Ectodermal cell (in vitro differentiated cells): ENCODE measurements at regions not wholly inside any gene's neighbourhood (a gene's known extent, or its start where the extent isn't known, plus 50 kb on each side); places are given as distances from the start of the nearest gene placed in this dataset.

ENCODE experiments used
- H3K27ac ChIP-seq: 2 replicates; pipeline ENCODE4 v1.7.0; 2013; ENCODE audit warnings: mild to moderate bottlenecking, low read depth, low read length; ENCODE audit not compliant: insufficient read depth, poor library complexity, severe bottlenecking
- H3K27me3 ChIP-seq: 2 replicates; pipeline ENCODE4 v1.7.0; 2013; ENCODE audit warnings: mild to moderate bottlenecking, low read length; ENCODE audit not compliant: insufficient read depth, control insufficient read depth, poor library complexity, severe bottlenecking
- H3K36me3 ChIP-seq: one replicate; pipeline ENCODE4 v1.7.0; 2013; ENCODE audit warnings: low read length; ENCODE audit not compliant: control insufficient read depth, insufficient read depth
- H3K4me1 ChIP-seq: one replicate; pipeline ENCODE4 v1.7.0; 2013; ENCODE audit warnings: low read length; ENCODE audit not compliant: control insufficient read depth, insufficient read depth
- H3K4me3 ChIP-seq: 2 replicates; pipeline ENCODE4 v1.7.0; 2013; ENCODE audit warnings: low read depth, low read length, control low read depth; ENCODE audit not compliant: insufficient read depth
- H3K9me3 ChIP-seq: 2 replicates; pipeline ENCODE4 v1.7.0; 2013; ENCODE audit warnings: mild to moderate bottlenecking, low read length, moderate library complexity; ENCODE audit not compliant: control insufficient read depth
- WGBS, 2 experiments: methylation state at CpG; one replicate each; pipeline ENCODE4 v1.1.7; 2013; ENCODE audit warnings: missing lambda C conversion rate in 2 of 2; 5-methylcytosine and 5-hydroxymethylcytosine counted together

DNA sequence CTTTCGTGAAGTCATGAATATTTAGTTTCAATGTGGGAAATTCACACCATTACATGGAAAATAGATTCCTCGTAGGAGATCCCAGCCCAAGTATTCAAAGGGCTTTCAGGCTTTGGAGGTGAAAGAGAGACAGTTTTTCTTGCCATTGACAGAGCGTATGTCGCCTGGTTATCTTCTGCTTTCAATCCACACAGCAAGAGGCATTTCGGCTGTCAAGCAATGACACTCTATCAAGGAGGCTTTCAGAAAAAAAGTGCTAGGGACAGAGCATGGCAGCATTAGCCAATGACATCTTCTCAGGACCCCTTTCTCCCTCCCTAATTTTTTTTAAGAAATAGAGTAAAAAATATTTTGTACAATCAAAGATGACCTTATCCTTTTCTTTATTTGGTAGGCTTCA, 492.8 kb downstream of the TMEM182 start:
- peaks cover 11% of the 10 kb centered on the region for H3K4me1 ChIP-seq
- 53 to 74% methylated on average over 4 to 5 of the region's 5 CpGs for WGBS, 2 experiments
- no peaks in the 10 kb centered on the region for H3K9me3 ChIP-seq
- no peaks in the 10 kb centered on the region for H3K27me3 ChIP-seq
- H3K4me3 ChIP-seq, result no peak overlapping the region
- H3K36me3 ChIP-seq, result no peaks in the 10 kb centered on the region
- H3K27ac ChIP-seq, result no peak overlapping the region

DNA sequence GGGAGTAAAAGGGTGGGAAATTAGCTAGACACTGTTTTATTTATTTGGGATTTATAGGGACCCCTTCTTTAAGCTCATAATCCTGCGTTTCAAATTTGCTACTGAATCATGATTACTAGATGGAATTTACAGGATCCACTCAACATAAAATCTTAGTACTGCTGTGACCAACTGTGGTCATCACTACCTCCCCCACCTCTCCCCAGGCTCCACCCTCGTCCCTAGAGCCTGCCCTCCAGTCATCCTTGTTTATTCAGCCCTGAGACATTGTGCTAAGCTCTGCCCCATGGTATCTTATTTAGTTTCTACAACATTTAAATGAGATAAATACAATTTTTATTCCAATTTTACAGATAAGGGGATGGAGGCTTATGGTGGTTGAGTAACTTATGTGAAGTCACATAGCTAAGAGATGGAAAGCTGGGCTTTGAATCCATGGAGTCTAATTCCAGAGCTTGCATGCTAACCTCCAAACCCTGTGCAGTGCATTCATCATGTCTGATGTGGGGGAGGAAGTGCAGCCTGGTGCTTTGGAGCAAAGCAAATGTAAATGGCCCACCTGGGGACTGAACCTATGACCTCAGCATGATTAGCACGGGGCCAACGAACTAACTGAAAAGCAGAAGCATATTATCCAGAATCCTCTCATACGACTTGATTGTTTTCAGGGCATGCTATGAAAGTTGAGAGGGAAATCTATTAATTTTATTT, 502.4 kb downstream of the TMEM182 start:
- Histone ChIP-seq H3K27me3 (no peaks in the 10 kb centered on the region), H3K9me3 (no peaks in the 10 kb centered on the region), H3K27ac (no peak overlapping the region), H3K4me1 (no peaks in the 10 kb centered on the region), H3K4me3 (no peak overlapping the region), H3K36me3 (no peaks in the 10 kb centered on the region)
- 69 to 71% methylated on average over 4 to 5 of the region's 5 CpGs for WGBS, 2 experiments

DNA sequence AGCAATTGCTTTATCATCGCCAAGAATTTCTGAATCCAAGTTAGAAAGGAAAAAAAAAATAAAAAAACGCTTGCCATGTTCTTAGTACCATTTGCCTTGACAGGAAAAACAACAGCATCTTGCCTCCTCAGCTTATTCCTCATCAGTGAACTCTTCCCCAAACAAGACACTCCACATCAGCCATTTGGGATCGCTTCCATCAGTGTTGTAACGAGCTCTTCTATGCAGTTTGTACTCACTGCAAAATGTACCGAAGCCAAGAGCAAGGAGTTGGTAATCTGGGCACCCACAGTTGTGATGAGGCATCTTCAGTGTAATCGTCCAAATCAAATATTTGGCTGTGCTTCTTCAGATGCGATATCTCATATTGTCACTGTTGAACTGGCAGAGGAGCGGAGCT, 503.7 kb downstream of the TMEM182 start:
- 94 to 95% methylated on average over 8 of the region's 8 CpGs for WGBS, 2 experiments
- no peaks in the 10 kb centered on the region for H3K9me3 ChIP-seq
- no peaks in the 10 kb centered on the region for H3K4me1 ChIP-seq

GRCh38 chr2:103268841-103269498, 507.1 kb downstream of the TMEM182 start:
- Histone ChIP-seq H3K9me3 (peaks cover under 1% of the 10 kb centered on the region), H3K4me3 (no peak overlapping the region), H3K27ac (no peak overlapping the region), H3K36me3 (no peaks in the 10 kb centered on the region), H3K4me1 (no peaks in the 10 kb centered on the region), H3K27me3 (no peaks in the 10 kb centered on the region)
- 90 to 93% methylated on average over 5 to 7 of the region's 8 CpGs for WGBS, 2 experiments

More for the DNA sequence above, 503.7 kb downstream of the TMEM182 start:
- no peaks in the 10 kb centered on the region for H3K36me3 ChIP-seq
- H3K27me3 ChIP-seq, result no peaks in the 10 kb centered on the region
- H3K27ac ChIP-seq, result no peak overlapping the region
- H3K4me3 ChIP-seq, result no peak overlapping the region

- peaks cover 2% of the 10 kb centered on the region for H3K9me3 ChIP-seq
- no peaks in the 10 kb centered on the region for H3K4me1 ChIP-seq
- no CpG with 5 or more reads among the region's 2 CpGs for WGBS, 2 experiments
- no peak overlapping the region for H3K27ac ChIP-seq
- no peak overlapping the region for H3K4me3 ChIP-seq
- H3K36me3 ChIP-seq, result no peaks in the 10 kb centered on the region
- H3K27me3 ChIP-seq, result no peaks in the 10 kb centered on the region
Measured at GRCh38 chr2:103276869-103277268, 515.0 kb downstream of the TMEM182 start.

GRCh38 chr2:103284750-103285149, 522.9 kb downstream of the TMEM182 start:
- Histone ChIP-seq H3K9me3 (no peaks in the 10 kb centered on the region), H3K36me3 (no peaks in the 10 kb centered on the region), H3K27me3 (no peaks in the 10 kb centered on the region), H3K4me1 (peaks cover 21% of the 10 kb centered on the region), H3K4me3 (no peak overlapping the region), H3K27ac (no peak overlapping the region)
- WGBS, 2 experiments, result 82 to 89% methylated on average over 4 of the region's 4 CpGs

DNA sequence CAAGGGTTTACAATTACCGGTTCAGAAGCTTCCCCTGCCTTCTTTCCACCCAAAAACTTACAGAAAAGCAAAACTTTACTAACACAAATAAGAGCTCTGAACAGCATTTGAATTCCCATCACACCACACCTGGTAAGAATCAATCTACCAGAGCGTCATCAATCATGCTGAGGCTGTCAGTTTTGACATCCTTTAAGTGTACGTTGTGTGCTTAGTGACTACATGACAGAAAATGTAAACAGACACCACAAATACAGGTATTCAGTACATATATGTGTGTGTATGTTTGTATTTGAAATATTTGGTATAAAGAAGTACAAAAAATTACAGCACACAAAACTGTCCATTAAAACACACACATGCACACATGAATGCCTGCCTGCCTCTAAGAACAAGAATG, 523.5 kb downstream of the TMEM182 start:
- H3K9me3 ChIP-seq, result no peaks in the 10 kb centered on the region
- WGBS, 2 experiments, result 92 to 94% methylated on average over 2 to 3 of the region's 3 CpGs
- no peaks in the 10 kb centered on the region for H3K36me3 ChIP-seq
- H3K27ac ChIP-seq, result no peak overlapping the region
- no peak overlapping the region for H3K4me3 ChIP-seq
- H3K4me1 ChIP-seq, result peaks cover 21% of the 10 kb centered on the region
- H3K27me3 ChIP-seq, result no peaks in the 10 kb centered on the region

DNA sequence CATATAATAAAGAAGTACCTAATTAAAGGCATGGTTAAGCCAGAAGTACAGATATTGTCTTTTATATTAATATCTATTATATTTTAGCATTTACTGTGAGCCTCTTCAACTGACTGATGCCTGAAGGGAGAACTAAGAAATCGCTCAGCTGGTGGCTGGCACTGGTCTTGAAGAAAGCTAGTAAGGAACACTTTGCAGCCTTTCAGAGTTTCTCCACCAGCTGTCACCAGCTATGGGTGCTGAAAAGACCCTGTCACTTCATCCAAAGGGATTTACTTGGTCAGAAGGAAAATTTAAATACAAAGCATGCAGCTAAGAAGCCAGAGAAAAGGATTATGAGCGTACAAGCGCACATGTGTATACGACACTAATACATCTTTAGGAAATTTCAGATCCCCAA, 525.9 kb downstream of the TMEM182 start:
- Histone ChIP-seq H3K27ac (no peak overlapping the region), H3K4me3 (no peak overlapping the region)
- WGBS, 2 experiments, result 88 to 92% methylated on average over 4 of the region's 4 CpGs

DNA sequence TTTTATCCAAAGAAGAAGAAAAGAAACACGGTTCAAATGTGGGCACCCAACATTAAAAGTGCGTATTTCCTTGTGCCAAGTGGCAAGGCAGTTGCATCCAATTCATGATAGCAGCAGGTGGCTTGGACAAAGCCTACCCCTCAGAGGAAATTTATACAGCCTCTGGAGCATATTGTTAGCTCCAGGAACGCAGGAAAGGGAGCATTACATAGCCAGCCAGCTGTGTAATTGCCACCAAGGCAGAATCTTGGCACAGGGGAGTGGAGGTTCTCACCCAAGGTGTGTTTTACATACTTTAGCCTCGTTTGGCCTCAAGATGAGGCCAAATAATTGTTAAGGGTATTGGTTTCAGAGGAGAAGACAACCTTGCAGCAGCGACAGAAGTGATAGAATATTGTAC, 526.9 kb downstream of the TMEM182 start:
- Histone ChIP-seq H3K4me1 (peaks cover 31% of the 10 kb centered on the region), H3K4me3 (no peak overlapping the region), H3K36me3 (no peaks in the 10 kb centered on the region), H3K9me3 (no peaks in the 10 kb centered on the region), H3K27me3 (no peaks in the 10 kb centered on the region), H3K27ac (no peak overlapping the region)
- WGBS, 2 experiments, result 79% methylated on average over 5 of the region's 5 CpGs

More for the DNA sequence above, 525.9 kb downstream of the TMEM182 start:
- H3K9me3 ChIP-seq, result no peaks in the 10 kb centered on the region
- peaks cover 22% of the 10 kb centered on the region for H3K4me1 ChIP-seq
- no peaks in the 10 kb centered on the region for H3K36me3 ChIP-seq
- no peaks in the 10 kb centered on the region for H3K27me3 ChIP-seq

GRCh38 chr2:103289105-103289725, 527.4 kb downstream of the TMEM182 start:
- WGBS, 2 experiments, result 34 to 37% methylated on average over 4 of the region's 5 CpGs
- no peaks in the 10 kb centered on the region for H3K27me3 ChIP-seq
- no peaks in the 10 kb centered on the region for H3K9me3 ChIP-seq
- H3K36me3 ChIP-seq, result no peaks in the 10 kb centered on the region
- H3K4me3 ChIP-seq, result no peak overlapping the region
- H3K4me1 ChIP-seq, result peaks cover 34% of the 10 kb centered on the region
- no peak overlapping the region for H3K27ac ChIP-seq
